D721Med (cell line): ENCODE measurements at regions not wholly inside any gene's neighbourhood (a gene's known extent, or its start where the extent isn't known, plus 50 kb on each side); places are given as distances from the start of the nearest gene placed in this dataset.

Experiments
- DNase-seq: peaks from one replicate; pipeline ENCODE4 v3.0.0; 2011; ENCODE audit warnings: low spot score; ENCODE audit not compliant: insufficient read length
- FAIRE-seq: peaks from 2 replicates; lab custom pipeline; 2011; peaks lifted over from hg19 to GRCh38; lab: Jason Lieb, UNC
- TF ChIP-seq, protein P1 (sequence below): IDR thresholded peaks from 2 replicates; pipeline ENCODE4 v1.5.1; 2012; ENCODE audit warnings: mild to moderate bottlenecking, control low read depth; ENCODE audit not compliant: insufficient read depth; ENCODE audit errors: missing control alignments

DNA sequence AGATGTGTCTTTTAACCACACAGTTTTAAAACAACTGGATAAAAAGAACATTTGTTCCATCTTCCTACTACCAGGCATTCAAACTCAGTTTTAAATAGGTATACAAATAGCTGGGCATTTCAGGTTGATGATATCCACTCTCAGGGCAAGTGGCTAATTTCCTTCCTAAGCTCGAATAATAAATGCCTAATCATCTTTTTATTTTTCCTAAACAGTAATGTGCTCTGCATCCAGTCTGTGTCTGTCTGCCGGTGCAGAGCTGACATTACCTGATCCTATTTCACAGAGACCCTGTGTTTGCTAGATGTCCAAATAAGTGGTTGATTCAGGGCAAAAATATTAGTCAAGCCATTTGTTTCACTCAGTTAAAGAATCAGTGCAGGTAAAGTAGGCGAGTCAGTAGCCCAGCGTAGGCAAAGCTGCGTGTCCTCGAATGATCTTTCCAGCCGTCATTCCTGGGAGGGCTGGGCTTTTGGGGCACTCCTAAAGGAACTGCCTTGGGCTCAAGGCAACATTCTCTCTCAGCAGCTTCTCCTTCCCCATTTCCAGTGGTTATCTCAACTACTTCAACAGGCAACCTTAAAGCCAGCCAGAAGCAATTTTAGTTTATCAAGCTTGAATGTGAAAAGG, 74.2 kb upstream of the BMP2 start:
- no peak for DNase-seq
- FAIRE-seq: no peak
- TF ChIP-seq, protein P1, sequence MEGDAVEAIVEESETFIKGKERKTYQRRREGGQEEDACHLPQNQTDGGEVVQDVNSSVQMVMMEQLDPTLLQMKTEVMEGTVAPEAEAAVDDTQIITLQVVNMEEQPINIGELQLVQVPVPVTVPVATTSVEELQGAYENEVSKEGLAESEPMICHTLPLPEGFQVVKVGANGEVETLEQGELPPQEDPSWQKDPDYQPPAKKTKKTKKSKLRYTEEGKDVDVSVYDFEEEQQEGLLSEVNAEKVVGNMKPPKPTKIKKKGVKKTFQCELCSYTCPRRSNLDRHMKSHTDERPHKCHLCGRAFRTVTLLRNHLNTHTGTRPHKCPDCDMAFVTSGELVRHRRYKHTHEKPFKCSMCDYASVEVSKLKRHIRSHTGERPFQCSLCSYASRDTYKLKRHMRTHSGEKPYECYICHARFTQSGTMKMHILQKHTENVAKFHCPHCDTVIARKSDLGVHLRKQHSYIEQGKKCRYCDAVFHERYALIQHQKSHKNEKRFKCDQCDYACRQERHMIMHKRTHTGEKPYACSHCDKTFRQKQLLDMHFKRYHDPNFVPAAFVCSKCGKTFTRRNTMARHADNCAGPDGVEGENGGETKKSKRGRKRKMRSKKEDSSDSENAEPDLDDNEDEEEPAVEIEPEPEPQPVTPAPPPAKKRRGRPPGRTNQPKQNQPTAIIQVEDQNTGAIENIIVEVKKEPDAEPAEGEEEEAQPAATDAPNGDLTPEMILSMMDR: no peak

DNA sequence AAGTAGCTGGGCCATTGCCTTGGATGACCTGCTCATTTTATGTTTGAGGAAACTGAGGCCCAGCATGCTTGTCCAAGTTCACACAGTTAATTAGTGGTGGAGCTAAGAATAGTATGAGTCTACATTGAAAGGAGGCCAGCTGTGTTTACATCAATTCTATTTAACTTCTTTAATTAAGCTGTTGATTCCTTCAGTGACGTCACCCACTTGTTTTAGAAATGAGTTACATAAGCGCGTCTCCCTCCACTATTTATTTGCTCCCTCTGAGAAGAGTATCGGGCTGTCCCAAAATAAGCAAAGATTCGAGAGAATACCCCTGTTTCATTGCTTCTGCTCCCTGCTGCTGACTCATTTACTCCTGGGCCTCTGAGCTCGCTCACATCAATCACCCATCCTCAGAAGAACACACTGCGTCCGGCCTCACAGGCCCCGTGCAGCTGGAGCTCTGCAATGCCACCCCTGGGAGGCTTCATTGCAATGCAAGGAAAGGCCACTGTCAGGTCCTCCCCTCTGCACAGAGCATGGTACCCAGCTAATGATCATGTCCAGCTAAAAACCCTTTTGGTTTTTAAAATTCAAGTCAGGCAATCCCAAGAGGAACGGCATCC, 74.8 kb upstream of the BMP2 start:
- FAIRE-seq (no peak), DNase-seq (no peak)
- TF ChIP-seq, protein P1: no peak

DNA sequence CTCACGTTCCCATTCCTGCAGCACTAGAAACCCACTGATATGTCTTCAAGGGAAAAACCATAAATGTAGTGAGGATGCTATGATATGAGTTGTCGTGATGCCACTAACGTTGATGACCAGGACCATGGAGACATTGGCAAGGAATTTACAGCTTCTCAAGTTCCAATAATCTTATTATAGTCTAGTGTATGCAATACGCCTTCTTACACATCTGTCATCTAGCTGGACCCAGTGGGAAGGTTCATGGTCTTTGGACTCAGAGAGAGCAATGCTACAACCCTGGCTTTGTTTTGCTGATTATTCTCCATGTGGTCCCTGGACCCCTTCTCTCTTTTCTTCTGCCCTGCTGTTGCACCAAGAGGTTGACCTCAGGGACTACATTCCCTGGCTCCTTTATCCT, 76.0 kb upstream of the BMP2 start:
- DNase-seq: no peak
- no peak for FAIRE-seq
- TF ChIP-seq, protein P1: no peak

DNA sequence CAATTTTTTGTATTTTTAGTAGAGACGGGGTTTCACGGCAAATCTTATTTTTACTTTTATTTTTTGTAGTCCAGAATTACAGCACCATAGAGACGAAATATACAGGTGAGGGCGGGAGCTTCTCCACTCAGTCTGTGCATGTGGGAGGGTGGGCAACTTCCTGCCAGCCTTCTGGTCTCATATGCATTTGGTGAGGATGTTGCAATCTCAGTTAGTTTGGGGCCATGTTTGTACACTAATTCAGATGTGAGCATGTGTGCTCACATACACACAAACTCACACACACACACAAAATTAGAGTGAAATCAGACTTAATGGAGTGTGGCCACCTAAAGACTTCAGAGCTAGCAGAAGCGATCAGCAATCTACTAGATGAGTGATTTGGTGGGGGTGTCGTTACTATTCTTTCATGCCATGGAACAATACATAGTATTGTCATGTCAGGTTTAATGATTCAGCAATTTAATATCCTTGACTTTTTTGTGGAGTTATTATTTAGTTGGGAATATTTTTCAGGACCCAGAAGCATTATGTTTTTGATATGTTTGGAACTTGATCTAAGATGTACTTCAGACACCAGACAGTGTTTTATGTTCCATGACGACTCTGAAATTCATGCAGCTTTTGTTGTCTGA, 78.0 kb upstream of the BMP2 start:
- no peak for DNase-seq
- TF ChIP-seq, protein P1: no peak
- no peak for FAIRE-seq

DNA sequence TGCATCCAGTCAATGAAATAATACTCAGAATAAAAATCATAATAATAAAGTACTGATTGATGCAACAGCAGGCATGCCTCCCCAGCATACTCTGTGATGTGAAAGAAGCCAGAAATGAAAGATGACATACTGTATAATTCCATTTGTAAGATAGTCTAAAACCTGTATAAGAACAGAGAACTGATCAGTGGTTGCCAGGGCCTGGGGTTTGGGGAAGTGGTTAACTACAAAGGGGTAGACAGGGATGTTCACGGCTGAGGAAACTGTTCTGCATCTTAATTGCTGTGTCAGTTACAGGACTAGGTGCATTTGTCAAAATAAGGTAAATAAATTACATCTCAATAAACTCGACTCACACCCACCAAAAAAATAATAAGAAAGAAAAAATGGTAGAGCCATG, 81.3 kb upstream of the BMP2 start:
- FAIRE-seq (no peak), DNase-seq (no peak)
- TF ChIP-seq, protein P1: no peak

DNA sequence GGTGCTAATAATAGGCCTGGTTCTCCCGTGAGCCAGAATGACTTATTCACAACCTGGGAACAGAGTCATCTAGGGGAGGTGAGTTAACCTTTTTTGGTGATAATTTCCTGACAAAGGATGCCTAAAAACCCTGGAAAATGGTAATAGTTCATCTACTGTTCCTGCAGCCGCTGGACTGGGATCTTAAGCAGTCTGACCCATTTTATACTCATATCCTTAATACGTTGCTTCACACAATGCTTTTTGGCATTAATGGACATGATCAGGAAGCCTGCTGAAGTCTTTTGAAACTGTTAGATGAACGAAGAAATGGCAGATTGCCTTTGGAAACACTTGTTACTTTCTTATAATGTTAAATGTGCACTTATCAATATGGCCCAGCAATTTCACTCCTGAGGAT, 81.9 kb upstream of the BMP2 start:
- no peak for FAIRE-seq
- TF ChIP-seq, protein P1: no peak
- no peak for DNase-seq

DNA sequence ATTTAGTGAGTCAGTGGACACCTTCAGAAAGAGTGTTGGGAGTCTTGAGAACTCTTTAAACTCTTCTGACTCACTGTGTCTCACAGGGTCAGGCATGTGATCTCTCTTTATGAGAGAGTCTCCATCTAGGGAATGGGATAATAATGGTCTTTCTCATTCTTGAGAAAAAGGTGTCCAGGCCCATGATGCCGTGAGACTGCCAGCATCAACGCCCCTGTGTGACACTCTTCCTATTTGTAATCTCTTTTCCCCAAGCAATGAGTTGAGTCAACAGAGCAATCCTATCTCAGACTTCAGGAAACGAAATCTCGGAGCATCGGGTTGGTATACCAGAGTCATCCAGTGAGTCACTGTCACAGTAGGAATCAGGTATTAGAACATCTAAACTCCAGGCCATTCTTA, 82.3 kb upstream of the BMP2 start:
- DNase-seq (no peak), FAIRE-seq (no peak)
- TF ChIP-seq, protein P1: no peak
